HCT116 (cell line): ENCODE measurements at regions not wholly inside any gene's neighbourhood (a gene's known extent, or its start where the extent isn't known, plus 50 kb on each side); places are given as distances from the start of the nearest gene placed in this dataset.

Experiments
- ATAC-seq: fragments of 200-7000 bp; cut with Tn5 transposase; 2 replicates; pipeline ENCODE4 v1.9.1; 2020; ENCODE audit warnings: mild to moderate bottlenecking, moderate library complexity
- BruUV-seq: library from RNA; stranded (reverse); fragments of 400-500 nt; replicated peaks from 2 replicates; lab custom pipeline; 2021; lab: Mats Ljungman, UMichigan
- CTCF ChIA-PET: fragments of 300-600 bp; sonication (Branson Sonifier 250); formaldehyde crosslinking; loops from one replicate; lab custom pipeline; 2021; ENCODE audit warnings: antibody characterized with exemption; lab: Charles Lee
- POLR2A ChIA-PET: fragments of 300-600, 350-600 bp; sonication (Branson Sonifier 250); formaldehyde crosslinking; loops from one replicate; lab custom pipeline; 2021; ENCODE audit warnings: antibody characterized with exemption; lab: Charles Lee
- RAD21 ChIA-PET, 2 experiments: fragments of 300-600 bp; sonication (Branson Sonifier 250); formaldehyde crosslinking; loops; one replicate each; lab custom pipeline; 2023; ENCODE audit warnings: low total read pairs in 2 of 2; ENCODE audit not compliant: uncharacterized antibody in 2 of 2, unreplicated experiment in 2 of 2, low non-redundant PET in 1 of 2; lab: Charles Lee
- DNase-seq: peaks from one replicate; pipeline ENCODE4 v3.0.0-alpha.2; 2010; ENCODE audit warnings: low read depth, low spot score
- H2AFZ ChIP-seq: fragments of 200-600 bp; shearing (Covaris generic), sonication (generic); 2 replicates; pipeline ENCODE4 v1.6.1; 2017; ENCODE audit warnings: low read depth, mixed run types, mixed read lengths, antibody characterized with exemption, low read length; ENCODE audit not compliant: poor library complexity, severe bottlenecking
- H3K27ac ChIP-seq: 2 replicates; pipeline ENCODE4 v1.5.1; 2012; ENCODE audit warnings: low read depth, low read length
- H3K27me3 ChIP-seq: fragments of 200-600 bp; sonication (generic); 2 replicates; pipeline ENCODE4 v1.6.1; 2016; ENCODE audit warnings: mixed run types, low read length, mixed read lengths; ENCODE audit not compliant: insufficient read depth
- H3K36me3 ChIP-seq, 2 experiments: fragments of 200-500 bp in 1 of 2; fragments of 200-600 bp in 1 of 2; sonication (Bioruptor generic) in 1 of 2; sonication (generic) in 1 of 2; 2 replicates each; pipeline versions ENCODE4 v1.5.1 to v1.6.1; 2014 to 2016; ENCODE audit warnings: low read length in 2 of 2, inconsistent platforms in 1 of 2, mixed read lengths in 1 of 2, mixed run types in 1 of 2; ENCODE audit not compliant: insufficient read depth in 2 of 2, control insufficient read depth in 1 of 2
- H3K4me1 ChIP-seq, 2 experiments: fragments of 200-600 bp in 1 of 2; sonication (generic) in 1 of 2; 2 replicates each; pipeline versions ENCODE4 v1.5.1 to v1.6.1; 2012 to 2017; ENCODE audit warnings: low read length in 2 of 2, inconsistent platforms in 1 of 2, mild to moderate bottlenecking in 1 of 2, mixed read lengths in 1 of 2, mixed run types in 1 of 2, moderate library complexity in 1 of 2; ENCODE audit not compliant: insufficient read depth in 2 of 2, control insufficient read depth in 1 of 2
- H3K4me2 ChIP-seq: fragments of 200-600 bp; sonication (generic); 2 replicates; pipeline ENCODE4 v1.6.1; 2017; ENCODE audit warnings: mixed run types, low read length, mixed read lengths
- H3K4me3 ChIP-seq, 2 experiments: fragments of 200-600 bp in 1 of 2; sonication (generic) in 1 of 2; replicated peaks in 1 of 2; 2 replicates each; pipeline ENCODE4 v1.5.1; 2011 to 2016; ENCODE audit warnings: low read length in 2 of 2, control low read depth in 1 of 2, low read depth in 1 of 2, mild to moderate bottlenecking in 1 of 2, mixed read lengths in 1 of 2, mixed run types in 1 of 2
- H3K79me2 ChIP-seq: fragments of 200-600 bp; sonication (generic); 2 replicates; pipeline ENCODE4 v1.6.1; 2017; ENCODE audit warnings: mild to moderate bottlenecking, mixed run types, low read length, moderate library complexity, mixed read lengths; ENCODE audit not compliant: insufficient read depth
- H3K9ac ChIP-seq: fragments of 200-600 bp; sonication (generic); 2 replicates; pipeline ENCODE4 v1.6.1; 2016; ENCODE audit warnings: low read length, mixed read lengths
- H3K9me2 ChIP-seq: fragments of 200-600 bp; sonication (generic), shearing (Covaris generic); 2 replicates; pipeline ENCODE4 v1.6.1; 2017; ENCODE audit warnings: mixed run types, mild to moderate bottlenecking, moderate library complexity; ENCODE audit not compliant: insufficient read depth
- H3K9me3 ChIP-seq, 2 experiments: fragments of 200-500 bp in 1 of 2; fragments of 200-600 bp in 1 of 2; sonication (Bioruptor generic) in 1 of 2; sonication (generic) in 1 of 2; 2 replicates each; pipeline ENCODE4 v1.6.1; 2014 to 2017; ENCODE audit warnings: low read length in 2 of 2, mixed read lengths in 2 of 2, inconsistent platforms in 1 of 2, low read depth in 1 of 2, mild to moderate bottlenecking in 1 of 2, mixed run types in 1 of 2, moderate library complexity in 1 of 2; ENCODE audit not compliant: control insufficient read depth in 1 of 2, insufficient read depth in 1 of 2
- H4K20me1 ChIP-seq: fragments of 200-600 bp; sonication (generic), shearing (Covaris generic); 2 replicates; pipeline ENCODE4 v1.6.1; 2017; ENCODE audit warnings: mixed run types, mild to moderate bottlenecking, moderate library complexity; ENCODE audit not compliant: insufficient read depth
- CBX3 ChIP-seq: IDR thresholded peaks from 2 replicates; pipeline ENCODE4 v1.6.1; 2012; ENCODE audit warnings: low read depth
- EGR1 ChIP-seq: IDR thresholded peaks from 2 replicates; pipeline ENCODE4 v1.6.1; 2012; ENCODE audit warnings: low read depth
- ELF1 ChIP-seq: IDR thresholded peaks from 2 replicates; pipeline ENCODE4 v1.6.1; 2012; ENCODE audit warnings: low read depth, borderline replicate concordance
- EZH2phosphoT487 ChIP-seq: fragments of 200-600 bp; IDR thresholded peaks from 2 replicates; pipeline ENCODE4 v1.6.1; 2018; ENCODE audit warnings: antibody characterized with exemption, borderline replicate concordance
- FOSL1 ChIP-seq: IDR thresholded peaks from 2 replicates; pipeline ENCODE4 v1.6.1; 2012; ENCODE audit warnings: low read depth
- POLR2AphosphoS5 ChIP-seq: IDR thresholded peaks from 2 replicates; pipeline ENCODE4 v1.6.1; 2011; ENCODE audit warnings: mild to moderate bottlenecking, low read depth, low read length, moderate library complexity
- RAD21 ChIP-seq: IDR thresholded peaks from 2 replicates; pipeline ENCODE4 v1.6.1; 2012; ENCODE audit warnings: low read depth, mild to moderate bottlenecking
- ZFX ChIP-seq: fragments of 450-650 bp; IDR thresholded peaks from 2 replicates; pipeline ENCODE4 v1.6.1; 2017
- ZNF274 ChIP-seq: fragments of 200-500 bp; sonication (Bioruptor generic); IDR thresholded peaks from 2 replicates; pipeline ENCODE4 v1.6.1; 2014; ENCODE audit warnings: mild to moderate bottlenecking, low read depth, low read length, inconsistent platforms
- intact Hi-C: fragments of 100-400 bp; cut with micrococcal nuclease; formaldehyde crosslinking; loops from 2 replicates; pipeline ENCODE4 v1.10.0; 2022
- TF ChIP-seq, protein P1 (sequence below): IDR thresholded peaks from 2 replicates; pipeline ENCODE4 v1.6.1; 2011; ENCODE audit warnings: mild to moderate bottlenecking, low read length, moderate library complexity; ENCODE audit not compliant: insufficient replicate concordance; ENCODE audit errors: extremely low read depth
- TF ChIP-seq, protein P2 (sequence below), 3 experiments: fragments of 200-600 bp in 1 of 3; sonication (generic) in 1 of 3; IDR thresholded peaks in 2 of 3; conservative IDR thresholded peaks in 1 of 3; 2 replicates each; pipeline ENCODE4 v1.5.1; 2012 to 2017; ENCODE audit warnings: low read depth in 2 of 3, low read length in 2 of 3, antibody characterized with exemption in 1 of 3, borderline replicate concordance in 1 of 3, control low read depth in 1 of 3, mild to moderate bottlenecking in 1 of 3, mixed read lengths in 1 of 3, mixed run types in 1 of 3, moderate library complexity in 1 of 3; ENCODE audit not compliant: insufficient read depth in 1 of 3

DNA sequence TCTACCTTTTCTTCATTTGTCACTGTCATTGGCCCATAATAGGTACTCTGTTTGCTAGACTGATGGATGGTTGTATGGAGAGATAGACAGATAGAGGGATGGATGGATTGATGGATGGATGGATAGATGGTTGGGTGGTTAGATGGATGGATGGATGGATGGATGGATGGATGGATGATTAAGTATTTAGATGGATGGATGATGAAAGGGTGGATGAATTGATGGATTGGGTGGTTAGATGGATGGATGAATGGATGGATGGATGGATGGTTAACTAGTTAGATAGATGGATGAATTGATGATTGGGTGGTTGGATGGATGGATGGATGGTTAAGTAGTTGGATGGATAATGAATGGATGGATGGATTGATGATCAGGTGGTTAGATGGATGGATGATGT is 334.7 kb upstream of the AUTS2 start:
- intact Hi-C loops = no loop called here
- RAD21 ChIA-PET = no interaction called here
- CTCF ChIA-PET = no interaction called here

DNA sequence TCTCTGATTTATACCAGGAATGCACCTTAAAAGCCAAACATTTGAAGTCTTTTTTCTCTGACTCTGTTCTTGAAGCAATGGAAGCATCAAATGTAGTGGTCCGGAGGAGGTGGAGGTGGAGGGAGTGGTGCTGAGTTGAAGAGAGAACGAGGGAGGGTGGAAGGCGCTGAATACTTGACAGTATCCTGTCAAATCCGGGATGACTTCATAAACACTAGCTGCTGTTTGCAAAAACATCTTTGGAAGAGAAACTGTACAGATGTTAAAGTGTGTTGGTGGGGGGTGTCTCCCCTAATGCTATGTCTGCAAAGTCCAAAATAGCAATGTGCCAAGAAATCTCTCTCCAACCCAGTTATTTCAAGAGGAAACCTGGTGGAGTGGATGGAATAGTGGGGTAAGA is 328.5 kb upstream of the AUTS2 start:
- H3K4me2 ChIP-seq = no peak overlapping the region
- POLR2A ChIA-PET = no interaction called here
- H3K36me3 ChIP-seq = no peaks in the 10 kb centered on the region
- ATAC-seq (no peak), DNase-seq (no peak)
- H3K4me1 ChIP-seq = no peaks in the 10 kb centered on the region
- TF ChIP-seq ZFX (no peak), POLR2AphosphoS5 (no peak), FOSL1 (no peak), EZH2phosphoT487 (no peak), EGR1 (no peak)
- TF ChIP-seq, protein P1, sequence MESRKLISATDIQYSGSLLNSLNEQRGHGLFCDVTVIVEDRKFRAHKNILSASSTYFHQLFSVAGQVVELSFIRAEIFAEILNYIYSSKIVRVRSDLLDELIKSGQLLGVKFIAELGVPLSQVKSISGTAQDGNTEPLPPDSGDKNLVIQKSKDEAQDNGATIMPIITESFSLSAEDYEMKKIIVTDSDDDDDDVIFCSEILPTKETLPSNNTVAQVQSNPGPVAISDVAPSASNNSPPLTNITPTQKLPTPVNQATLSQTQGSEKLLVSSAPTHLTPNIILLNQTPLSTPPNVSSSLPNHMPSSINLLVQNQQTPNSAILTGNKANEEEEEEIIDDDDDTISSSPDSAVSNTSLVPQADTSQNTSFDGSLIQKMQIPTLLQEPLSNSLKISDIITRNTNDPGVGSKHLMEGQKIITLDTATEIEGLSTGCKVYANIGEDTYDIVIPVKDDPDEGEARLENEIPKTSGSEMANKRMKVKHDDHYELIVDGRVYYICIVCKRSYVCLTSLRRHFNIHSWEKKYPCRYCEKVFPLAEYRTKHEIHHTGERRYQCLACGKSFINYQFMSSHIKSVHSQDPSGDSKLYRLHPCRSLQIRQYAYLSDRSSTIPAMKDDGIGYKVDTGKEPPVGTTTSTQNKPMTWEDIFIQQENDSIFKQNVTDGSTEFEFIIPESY = no peak
- H3K4me3 ChIP-seq = no peak overlapping the region
- BruUV-seq = no TSS peak
- H3K9me2 ChIP-seq = no peaks in the 10 kb centered on the region
- H3K27me3 ChIP-seq = no peaks in the 10 kb centered on the region
- H4K20me1 ChIP-seq = no peaks in the 10 kb centered on the region
- intact Hi-C loops = no loop called here
- H3K79me2 ChIP-seq = no peaks in the 10 kb centered on the region
- RAD21 ChIA-PET = no interaction called here
- no peak overlapping the region for H2AFZ ChIP-seq
- CTCF ChIA-PET = no interaction called here
- no peak overlapping the region for H3K9ac ChIP-seq
- H3K27ac ChIP-seq = no peak overlapping the region
- peaks cover 3 to 8% of the 10 kb centered on the region in 2 experiments; a peak in 2 of 4 replicates for H3K9me3 ChIP-seq

More for the DNA sequence above, 334.7 kb upstream of the AUTS2 start:
- H3K4me3 ChIP-seq = no peak overlapping the region
- H3K9me2 ChIP-seq = no peaks in the 10 kb centered on the region
- no peaks in the 10 kb centered on the region for H3K4me1 ChIP-seq
- no TSS peak for BruUV-seq
- no peak overlapping the region for H3K27ac ChIP-seq
- H3K9me3 ChIP-seq = peaks cover 3 to 4% of the 10 kb centered on the region in 2 experiments; a peak in 2 of 4 replicates
- TF ChIP-seq EGR1 = no peak
- no peak for TF ChIP-seq ZNF274
- no peak for TF ChIP-seq ELF1
- no peak for TF ChIP-seq RAD21
- TF ChIP-seq, protein P2, sequence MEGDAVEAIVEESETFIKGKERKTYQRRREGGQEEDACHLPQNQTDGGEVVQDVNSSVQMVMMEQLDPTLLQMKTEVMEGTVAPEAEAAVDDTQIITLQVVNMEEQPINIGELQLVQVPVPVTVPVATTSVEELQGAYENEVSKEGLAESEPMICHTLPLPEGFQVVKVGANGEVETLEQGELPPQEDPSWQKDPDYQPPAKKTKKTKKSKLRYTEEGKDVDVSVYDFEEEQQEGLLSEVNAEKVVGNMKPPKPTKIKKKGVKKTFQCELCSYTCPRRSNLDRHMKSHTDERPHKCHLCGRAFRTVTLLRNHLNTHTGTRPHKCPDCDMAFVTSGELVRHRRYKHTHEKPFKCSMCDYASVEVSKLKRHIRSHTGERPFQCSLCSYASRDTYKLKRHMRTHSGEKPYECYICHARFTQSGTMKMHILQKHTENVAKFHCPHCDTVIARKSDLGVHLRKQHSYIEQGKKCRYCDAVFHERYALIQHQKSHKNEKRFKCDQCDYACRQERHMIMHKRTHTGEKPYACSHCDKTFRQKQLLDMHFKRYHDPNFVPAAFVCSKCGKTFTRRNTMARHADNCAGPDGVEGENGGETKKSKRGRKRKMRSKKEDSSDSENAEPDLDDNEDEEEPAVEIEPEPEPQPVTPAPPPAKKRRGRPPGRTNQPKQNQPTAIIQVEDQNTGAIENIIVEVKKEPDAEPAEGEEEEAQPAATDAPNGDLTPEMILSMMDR (IDR thresholded peaks at IDR 0.05 in 2 of 3, conservative IDR thresholded peaks at IDR 0.05 in 1 of 3; ENCODE audit: borderline replicate concordance in 1 of 3, insufficient read depth in 1 of 3, low read depth in 2 of 3, low read length in 2 of 3) = no peak
- no peak for TF ChIP-seq CBX3
- H3K4me2 ChIP-seq = no peak overlapping the region
- ATAC-seq (no peak), DNase-seq (no peak)
- H3K27me3 ChIP-seq = no peaks in the 10 kb centered on the region
- POLR2A ChIA-PET = no interaction called here
- no peak overlapping the region for H2AFZ ChIP-seq
- H3K79me2 ChIP-seq = no peaks in the 10 kb centered on the region
- no peaks in the 10 kb centered on the region for H3K36me3 ChIP-seq
- H4K20me1 ChIP-seq = no peaks in the 10 kb centered on the region
- no peak overlapping the region for H3K9ac ChIP-seq
